Caki2 (cell line): ENCODE measurements at regions not wholly inside any gene's neighbourhood (a gene's known extent, or its start where the extent isn't known, plus 50 kb on each side); places are given as distances from the start of the nearest gene placed in this dataset.
"Not testable (repeated sequence)": the region's sequence is repeated elsewhere in the genome, so short reads cannot be mapped to it uniquely, and the experiment has no call there.

Experiments
- DNase-seq: peaks from one replicate; pipeline ENCODE4 v3.0.0-alpha.2; 2015; ENCODE audit warnings: low read depth
- in situ Hi-C: cut with HindIII; loops from 2 replicates; pipeline ENCODE4 v1.10.0; 2016; ENCODE audit warnings: low sequenced_read_pairs, low pct_unique_long_range_greater_than_20kb, mixed read lengths

DNA sequence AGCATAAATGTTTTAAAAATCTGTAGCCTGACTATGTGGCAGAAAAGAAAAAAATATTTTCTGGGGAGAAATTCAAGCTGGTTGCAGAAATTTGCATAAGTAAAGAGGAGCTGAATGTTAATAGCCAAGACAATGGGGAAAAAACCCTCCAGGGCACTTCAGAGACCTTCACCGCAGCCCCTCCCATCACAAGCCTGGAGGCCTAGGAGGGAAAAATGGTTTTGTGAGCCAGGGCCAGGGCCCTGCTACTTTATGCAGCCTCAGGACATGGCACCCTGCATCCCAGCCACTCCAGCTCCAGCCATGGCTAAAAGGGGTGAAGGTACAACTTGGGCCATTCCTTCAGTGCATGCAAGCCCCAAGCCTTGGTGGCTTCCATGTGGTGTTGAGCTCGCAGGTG lies 97.8 kb upstream of the FN1 start:
- DNase-seq, in situ Hi-C loops: not testable (repeated sequence)

DNA sequence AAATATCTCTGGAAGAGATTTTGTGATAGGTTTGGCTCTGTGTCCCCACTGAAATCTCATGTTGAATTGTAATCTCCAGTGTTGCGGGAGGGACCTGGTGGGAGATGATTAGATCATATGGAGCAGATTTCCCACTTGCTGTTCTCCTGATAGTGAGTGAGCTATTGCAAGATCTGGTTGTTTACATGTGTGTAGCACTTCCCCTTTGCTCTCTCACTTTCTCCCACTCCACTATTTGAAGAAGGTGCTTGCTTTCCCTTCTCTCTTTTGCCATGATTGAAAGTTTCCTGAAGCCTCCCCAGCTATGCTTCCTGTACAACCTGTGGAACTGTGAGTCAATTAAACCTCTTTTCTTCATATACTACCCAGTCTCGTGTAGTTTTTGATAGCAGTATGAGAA lies 97.0 kb upstream of the FN1 start:
- no peak for DNase-seq
- in situ Hi-C loops = no loop called here

DNA sequence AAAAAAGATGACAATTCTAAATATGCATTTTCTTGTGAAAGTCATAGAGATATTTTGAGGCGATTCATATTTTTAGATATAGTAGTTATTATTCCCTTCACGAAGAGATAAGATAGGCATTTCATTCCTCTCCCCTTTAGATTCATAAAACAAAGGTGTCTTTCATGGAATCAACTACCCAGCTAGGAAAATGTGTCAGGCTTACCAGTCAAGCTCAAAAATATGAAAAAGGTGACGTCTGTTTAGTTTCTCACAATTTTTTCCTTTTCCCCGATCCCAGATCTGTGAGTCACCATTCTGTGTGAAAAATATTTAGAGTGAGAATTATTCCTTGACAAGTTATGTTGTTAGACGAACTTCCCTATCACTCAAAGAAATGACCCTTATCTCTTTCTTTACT lies 95.4 kb upstream of the FN1 start:
- in situ Hi-C loops = no loop called here
- DNase-seq = no peak

DNA sequence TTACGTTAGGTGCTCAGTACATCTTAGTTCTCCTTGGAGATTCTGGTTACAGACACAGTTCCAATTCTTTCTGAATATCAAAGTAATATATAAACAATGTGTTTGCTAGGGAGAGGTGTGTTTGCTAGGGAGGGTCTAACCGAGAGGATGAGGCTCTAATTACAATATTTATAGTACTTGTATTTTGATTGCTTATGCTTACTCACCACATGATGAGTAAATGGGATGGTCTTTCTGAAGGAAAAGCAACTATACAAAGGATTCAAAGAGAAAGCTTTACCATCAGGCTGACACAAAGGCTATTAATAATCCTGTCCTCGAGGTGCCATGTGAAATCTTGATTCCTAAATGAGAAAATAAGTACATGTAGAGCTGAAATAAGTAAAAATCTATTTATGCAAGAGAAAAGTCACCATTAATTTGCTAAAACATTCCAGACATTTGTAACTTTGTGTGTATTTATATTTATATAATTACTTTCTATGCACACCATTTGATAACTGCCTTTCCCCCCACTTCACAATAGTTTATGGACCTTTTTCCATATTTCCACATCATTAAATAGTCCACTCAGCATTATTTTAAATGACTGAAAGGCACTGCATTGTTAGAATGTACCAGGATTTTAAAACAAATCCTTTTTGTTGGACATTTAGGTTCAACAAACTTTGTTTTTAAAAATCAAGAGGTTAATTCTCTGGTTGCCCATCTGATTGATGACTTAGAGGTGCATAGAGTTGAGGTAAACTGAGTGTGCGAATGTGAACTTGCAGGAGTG lies 94.5 kb upstream of the FN1 start:
- no peak for DNase-seq
- in situ Hi-C loops = no loop called here

DNA sequence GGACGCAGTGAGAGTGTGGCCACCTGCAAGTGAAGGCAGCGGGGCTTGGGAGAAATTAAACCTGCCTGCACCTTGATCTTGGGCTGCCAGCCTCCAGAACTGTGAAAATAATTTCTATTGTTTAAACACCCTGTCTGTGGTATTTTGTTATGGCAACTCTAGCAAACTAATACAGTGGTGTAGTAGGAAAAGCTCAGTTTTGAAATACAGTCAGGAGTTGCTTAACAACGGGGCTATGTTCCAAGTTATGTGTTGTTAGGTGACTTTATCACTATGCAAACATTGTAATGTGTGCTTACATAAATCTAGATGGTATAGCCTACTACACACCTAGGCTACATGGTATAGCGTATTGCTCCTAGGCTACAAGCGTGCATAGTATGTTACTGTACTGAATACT lies 93.4 kb upstream of the FN1 start:
- no peak for DNase-seq
- in situ Hi-C loops = no loop called here

DNA sequence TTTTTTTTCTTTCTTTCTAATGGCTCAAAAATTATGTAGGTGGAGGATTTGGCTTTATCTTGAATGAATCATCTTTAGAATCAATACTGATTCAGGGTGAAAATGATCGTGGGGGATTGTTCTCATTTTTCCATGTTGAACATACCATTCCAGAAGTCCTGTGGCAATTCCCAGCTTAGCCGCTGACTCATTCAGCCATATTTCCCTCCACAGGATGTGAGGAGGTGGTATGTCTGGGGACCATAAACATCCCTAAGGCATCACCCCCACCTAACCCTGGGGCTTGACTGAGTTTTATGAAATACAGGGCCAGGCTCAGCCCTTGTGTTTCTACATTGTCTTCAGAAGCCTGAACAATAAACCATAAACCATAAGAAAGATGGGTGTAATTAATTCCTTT lies 92.7 kb upstream of the FN1 start:
- in situ Hi-C loops = no loop called here

DNA sequence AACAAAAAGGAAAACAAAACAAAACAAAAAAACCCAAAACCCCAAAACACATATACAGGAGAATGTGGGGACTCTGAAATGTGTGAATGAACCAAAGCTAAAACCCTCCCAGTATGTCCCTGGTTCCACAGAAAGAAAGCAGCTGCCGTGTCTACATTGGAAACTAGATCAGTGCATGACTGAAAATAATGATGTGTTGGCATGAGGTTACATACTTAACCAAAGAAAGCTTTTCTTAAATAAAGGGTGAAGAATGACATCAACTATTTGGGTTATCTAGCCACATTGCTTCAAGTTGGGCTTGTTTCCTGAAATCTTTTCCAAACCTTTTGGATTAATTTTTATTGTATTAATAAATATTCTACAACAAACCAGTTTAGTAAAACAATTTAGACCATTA lies 91.9 kb upstream of the FN1 start:
- in situ Hi-C loops = no loop called here
- DNase-seq = no peak

More for the DNA sequence above, 92.7 kb upstream of the FN1 start:
- DNase-seq = no peak

DNA sequence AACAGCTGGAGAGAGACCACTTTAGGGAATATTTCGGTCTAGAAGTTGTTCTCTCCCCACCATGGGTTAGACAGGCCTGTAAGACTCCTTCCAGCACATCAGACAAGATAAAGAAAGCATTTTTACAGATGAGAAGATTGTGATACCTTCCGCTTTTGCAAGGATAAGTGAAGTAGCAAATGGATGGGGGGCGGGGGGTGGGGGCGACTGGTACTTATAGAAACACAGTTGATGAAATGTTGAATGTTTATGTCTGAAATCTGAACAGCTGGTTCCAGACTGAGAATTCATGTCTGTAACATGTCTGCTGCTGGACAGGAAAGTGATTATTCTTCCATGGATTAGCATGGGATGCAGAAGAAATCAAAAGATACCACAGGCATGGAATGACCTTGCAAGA lies 90.5 kb upstream of the FN1 start:
- in situ Hi-C loops = no loop called here
- DNase-seq = no peak

DNA sequence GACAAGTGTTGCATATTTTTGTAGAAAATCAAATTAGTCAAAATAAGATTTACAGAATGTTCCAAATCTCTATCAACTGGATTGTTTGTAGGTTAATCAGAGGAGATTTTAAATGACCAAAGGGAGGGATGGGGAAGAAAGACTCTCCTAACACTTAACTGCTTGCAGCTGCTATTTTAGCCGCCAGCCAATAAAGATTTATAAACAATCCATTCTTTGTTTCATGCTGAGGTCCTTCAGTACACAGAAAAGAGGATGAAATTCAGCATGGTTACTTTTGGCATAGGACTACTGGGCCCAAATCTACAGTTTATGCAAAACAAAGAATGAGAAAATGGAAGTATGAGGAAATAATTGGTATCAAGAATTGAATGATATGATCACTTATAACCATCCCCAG lies 86.4 kb upstream of the FN1 start:
- in situ Hi-C loops = no loop called here
- DNase-seq = no peak

DNA sequence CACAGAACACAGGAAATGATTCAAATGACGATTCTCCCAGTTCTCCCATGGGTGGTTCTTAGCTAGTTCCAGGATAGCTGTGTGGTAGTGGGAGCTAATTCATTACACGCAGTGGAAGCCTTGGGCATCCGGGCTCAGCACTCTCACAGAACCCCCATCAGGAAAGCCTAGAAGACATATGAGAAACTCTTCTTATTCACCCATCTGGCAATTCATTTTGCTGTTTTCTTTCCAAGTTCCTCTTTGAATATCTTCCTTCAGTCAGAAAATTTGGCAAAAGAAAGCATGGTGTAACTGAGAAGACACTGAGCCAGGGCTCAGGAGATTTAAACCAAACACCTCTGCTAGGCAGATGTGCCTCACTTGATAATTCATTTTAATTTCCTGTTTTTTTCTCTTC lies 85.2 kb upstream of the FN1 start:
- no peak for DNase-seq
- in situ Hi-C loops = no loop called here

DNA sequence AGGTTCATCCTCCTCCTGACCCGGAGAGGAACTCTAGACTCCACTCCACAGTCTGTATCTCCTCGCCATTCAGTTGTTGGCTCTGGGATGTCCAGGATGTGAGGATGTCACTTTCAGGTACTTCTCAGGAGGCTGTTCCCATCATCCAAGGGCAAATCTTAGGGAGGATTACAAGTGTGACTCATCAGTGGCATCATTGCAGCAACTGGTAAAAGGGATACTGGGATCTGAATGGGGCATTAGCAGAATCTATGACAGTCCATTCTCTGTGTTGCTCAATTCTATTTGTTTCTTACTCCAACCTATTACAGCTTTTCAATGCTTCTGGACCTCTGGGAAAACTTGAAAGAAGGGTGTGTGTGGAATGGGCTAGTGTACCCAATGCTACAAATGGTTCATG lies 81.5 kb upstream of the FN1 start:
- DNase-seq = no peak

DNA sequence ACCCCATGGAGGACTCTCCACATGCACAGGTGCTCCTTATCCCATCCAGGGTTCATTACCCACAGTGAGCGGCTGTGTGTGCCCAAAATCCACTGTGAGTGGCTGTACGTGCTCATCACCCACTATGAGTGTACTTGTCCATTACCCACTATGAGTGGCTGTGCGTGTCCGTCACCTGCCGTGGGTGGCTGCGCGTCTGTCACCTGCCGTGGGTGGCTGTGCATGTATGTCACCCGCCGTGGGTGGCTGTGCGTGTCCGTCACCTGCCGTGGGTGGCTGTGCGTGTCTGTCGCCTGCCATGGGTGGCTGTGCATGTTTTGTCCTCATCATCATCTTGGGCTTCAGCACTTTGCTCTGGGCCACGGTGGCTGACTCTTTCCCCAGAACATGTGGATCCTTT lies 78.6 kb upstream of the FN1 start:
- in situ Hi-C loops = no loop called here
- no peak for DNase-seq

More for the DNA sequence above, 81.5 kb upstream of the FN1 start:
- in situ Hi-C loops = no loop called here

DNA sequence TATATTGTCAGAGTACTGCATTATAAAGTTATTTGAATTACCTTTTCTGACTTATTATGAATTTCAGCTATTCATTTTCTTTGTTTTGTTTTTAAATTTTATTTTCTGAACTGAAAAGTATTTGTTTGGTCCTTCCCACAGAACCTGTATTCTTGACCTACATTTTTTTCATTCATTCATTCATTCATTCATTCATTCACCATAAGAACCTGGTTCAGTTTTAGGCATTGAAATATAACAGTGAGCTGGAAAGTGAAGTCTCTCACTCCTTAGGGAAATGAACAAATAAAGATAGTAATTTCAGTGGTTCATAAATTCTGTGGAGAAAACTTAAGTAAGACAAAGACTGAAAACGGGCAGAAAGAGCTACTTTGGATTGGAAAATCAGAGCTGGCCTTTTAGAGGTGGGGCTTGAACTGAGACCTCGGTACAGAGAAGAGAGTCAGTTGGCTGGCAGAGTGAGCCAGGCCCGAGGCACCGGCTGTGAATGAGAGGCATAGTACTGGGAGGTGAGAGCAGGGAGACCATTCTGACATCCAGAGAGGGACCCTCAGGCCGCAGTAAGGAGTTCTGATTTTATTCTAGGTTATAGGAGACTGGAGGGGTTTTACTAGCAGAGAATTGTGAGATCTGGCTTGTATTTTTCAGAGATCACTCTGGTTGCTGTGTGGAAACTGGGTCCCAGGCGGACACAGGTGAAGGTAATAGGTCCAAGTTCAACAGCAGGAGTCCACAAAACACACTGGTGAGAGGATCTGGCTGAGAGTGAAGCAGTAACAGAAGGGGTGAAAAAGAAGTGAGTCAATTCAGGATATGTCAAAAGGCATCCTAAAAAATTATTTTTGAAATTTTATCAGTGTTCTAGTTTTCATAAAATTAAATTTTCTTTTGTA lies 75.8 kb upstream of the FN1 start:
- no peak for DNase-seq
- in situ Hi-C loops = no loop called here

DNA sequence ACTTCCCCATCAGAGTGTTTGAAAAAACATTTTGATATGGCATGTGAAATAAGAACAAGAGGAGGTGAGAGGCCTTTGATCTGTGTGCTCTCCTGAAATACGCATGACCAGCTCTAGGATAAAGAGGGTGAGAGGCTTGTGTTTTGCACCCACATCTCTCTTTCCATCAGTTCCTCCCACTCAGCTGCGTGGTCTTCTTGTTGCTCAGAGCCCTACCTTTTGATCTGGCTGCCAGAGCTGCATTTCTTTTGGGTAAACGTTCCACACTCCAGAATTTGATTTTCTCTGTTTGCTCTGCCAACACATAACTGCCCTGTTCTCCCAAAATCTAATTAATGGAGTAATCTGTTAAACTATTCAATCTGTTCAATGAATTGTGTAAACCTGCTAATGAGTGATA lies 72.0 kb upstream of the FN1 start:
- DNase-seq = no peak
- in situ Hi-C loops = no loop called here

DNA sequence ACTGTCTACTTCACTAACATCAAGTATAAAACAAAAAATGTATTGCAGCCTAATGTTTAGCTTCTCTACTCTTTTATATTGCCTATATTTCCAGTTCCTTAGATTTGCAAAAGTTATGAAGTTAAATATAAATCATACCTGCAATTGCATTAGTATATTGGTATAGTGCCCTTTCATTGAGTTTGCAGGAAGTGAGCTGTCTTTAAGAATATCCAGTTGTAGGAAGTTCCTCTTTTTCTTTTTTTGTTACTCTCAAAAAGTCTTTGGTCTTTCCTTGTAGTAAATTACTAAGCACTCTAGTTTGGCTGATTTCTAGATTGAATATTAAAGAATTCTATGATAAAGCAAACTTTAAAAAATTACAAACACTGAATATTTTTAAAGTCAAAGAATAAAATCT lies 71.3 kb upstream of the FN1 start:
- in situ Hi-C loops = no loop called here

DNA sequence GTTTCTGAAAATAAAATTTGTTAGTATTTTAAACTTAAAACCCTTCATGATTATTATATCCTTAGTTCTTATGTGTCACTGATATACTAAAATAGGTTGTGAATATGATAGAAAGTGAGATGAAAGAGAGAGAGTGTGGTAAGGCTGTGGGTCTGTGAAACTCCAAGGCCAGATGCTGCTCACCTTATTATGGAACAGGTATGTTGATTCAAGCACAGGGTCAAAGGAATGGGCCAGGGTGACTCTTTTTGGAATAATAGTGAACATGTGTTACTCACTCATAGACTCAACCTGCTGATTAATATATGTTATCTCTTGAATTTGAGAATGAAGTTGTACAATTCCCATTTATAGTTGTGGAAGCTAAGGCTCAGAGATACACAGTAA lies 70.7 kb upstream of the FN1 start:
- in situ Hi-C loops = no loop called here
- DNase-seq = no peak

More for the DNA sequence above, 71.3 kb upstream of the FN1 start:
- no peak for DNase-seq

DNA sequence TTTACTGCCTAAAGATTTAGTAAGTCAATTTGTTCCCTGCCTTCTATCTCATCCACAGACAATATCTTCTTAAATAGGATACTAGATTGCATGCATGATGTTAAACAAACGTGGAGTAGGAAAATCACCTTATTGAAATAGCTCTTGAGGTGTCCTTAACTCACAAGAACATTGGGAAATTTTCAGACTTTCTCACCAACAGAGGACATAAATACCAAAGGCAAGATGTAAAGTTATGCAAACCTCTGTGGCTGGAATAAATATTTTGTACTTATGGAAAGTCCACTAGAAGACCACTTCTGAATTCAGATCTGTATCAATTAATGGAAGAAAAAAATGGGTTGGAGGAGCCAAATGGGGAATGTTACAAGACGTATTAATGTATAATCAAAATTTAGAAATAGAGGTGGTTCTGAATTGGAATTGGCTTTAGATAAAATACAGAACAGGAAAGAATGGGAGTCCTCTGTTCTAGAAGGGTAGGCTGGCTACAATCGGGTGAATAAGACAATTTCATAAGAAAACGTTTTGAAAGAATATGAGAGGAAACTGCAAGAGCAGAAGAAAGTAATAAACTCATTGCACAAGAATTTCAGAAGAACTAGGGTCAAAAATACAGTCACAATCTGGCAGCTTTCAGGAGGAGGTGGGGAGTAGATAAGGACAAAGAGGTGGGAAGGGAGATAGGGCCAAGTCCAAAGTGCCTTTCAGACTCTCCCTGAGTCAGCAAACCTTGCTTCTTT lies 69.3 kb upstream of the FN1 start:
- in situ Hi-C loops = no loop called here
- DNase-seq = no peak

DNA sequence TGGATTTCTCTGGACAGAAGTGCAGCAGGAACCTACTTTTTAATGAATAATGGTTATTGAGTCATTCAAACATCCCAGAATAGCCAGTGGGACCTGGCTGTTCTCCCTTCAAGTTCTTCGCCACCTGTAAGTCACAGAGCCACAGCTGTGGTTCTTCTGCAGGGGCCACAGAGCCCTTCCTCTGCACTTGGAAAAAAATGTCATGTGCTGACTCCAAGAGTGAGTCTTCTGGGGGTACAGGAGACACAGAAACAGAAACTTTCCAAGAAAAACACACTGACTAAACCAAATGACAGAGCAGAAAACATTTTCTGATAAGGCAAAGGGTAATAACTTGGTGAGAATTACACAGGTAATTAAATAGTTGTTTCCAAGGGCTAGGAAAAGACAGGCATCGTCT lies 68.7 kb upstream of the FN1 start:
- in situ Hi-C loops = no loop called here
- no peak for DNase-seq

DNA sequence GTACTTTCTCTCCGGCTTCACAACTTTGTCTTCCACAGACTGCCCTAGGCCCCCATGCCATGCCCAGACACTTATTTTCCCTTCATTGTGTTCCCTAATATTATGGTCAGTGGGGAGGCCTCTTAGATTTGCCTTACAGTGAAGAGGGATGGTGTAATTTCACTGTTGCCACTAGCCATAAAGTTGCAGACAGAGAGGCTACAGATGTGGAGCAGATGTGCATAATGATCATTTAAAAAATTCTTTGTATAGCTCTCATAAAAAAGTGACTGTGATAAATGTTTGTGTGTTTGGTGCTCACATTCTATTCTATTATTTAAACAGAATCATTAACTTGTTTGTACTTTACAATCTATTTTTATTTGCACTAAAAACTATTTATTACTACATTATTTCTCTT lies 67.5 kb upstream of the FN1 start:
- in situ Hi-C loops = no loop called here
- no peak for DNase-seq
